HG02884 (cell line): ENCODE measurements at regions not wholly inside any gene's neighbourhood (a gene's known extent, or its start where the extent isn't known, plus 50 kb on each side); places are given as distances from the start of the nearest gene placed in this dataset.

ENCODE experiments used
- ATAC-seq: cut with Tn5 transposase; IDR thresholded peaks from one replicate; pipeline ENCODE4 v1.9.1; 2021; ENCODE audit warnings: mild to moderate bottlenecking, moderate library complexity; ENCODE audit not compliant: unreplicated experiment

- no peak for ATAC-seq
These were observed 1046.4 kb downstream of the NTRK3 start for GRCh38 chr15:87209891-87210689.

GRCh38 chr15:87207990-87208580 is 1048.5 kb downstream of the NTRK3 start:
- no peak for ATAC-seq

GRCh38 chr15:87207251-87207650 is 1049.3 kb downstream of the NTRK3 start:
- ATAC-seq = no peak

- ATAC-seq = no peak
These were observed 1054.6 kb downstream of the NTRK3 start for GRCh38 chr15:87201986-87202385.

GRCh38 chr15:87200149-87200548 is 1056.4 kb downstream of the NTRK3 start:
- ATAC-seq = no peak

GRCh38 chr15:87197981-87198380 is 1058.6 kb downstream of the NTRK3 start:
- ATAC-seq = no peak

- ATAC-seq = no peak
These were observed 1060.0 kb downstream of the NTRK3 start for GRCh38 chr15:87196498-87196897.

- no peak for ATAC-seq
These were observed 1063.1 kb downstream of the NTRK3 start for GRCh38 chr15:87193481-87193880.

GRCh38 chr15:87167706-87168105 is 1088.0 kb downstream of the AGBL1 start:
- no peak for ATAC-seq

GRCh38 chr15:87167055-87167454 is 1087.4 kb downstream of the AGBL1 start:
- ATAC-seq = no peak

GRCh38 chr15:87155771-87156170 is 1076.1 kb downstream of the AGBL1 start:
- no peak for ATAC-seq

- no peak for ATAC-seq
These were observed 1075.1 kb downstream of the AGBL1 start for GRCh38 chr15:87154761-87155160.

GRCh38 chr15:87151202-87151748 is 1071.6 kb downstream of the AGBL1 start:
- ATAC-seq = no peak

- no peak for ATAC-seq
These were observed 1066.0 kb downstream of the AGBL1 start for GRCh38 chr15:87145696-87146095.

GRCh38 chr15:87144775-87145174 is 1065.1 kb downstream of the AGBL1 start:
- ATAC-seq = no peak

GRCh38 chr15:87142096-87142495 is 1062.4 kb downstream of the AGBL1 start:
- no peak for ATAC-seq

GRCh38 chr15:87135109-87135508 is 1055.4 kb downstream of the AGBL1 start:
- ATAC-seq = no peak

- no peak for ATAC-seq
These were observed 1054.0 kb downstream of the AGBL1 start for GRCh38 chr15:87133704-87134103.

GRCh38 chr15:87131067-87131466 is 1051.4 kb downstream of the AGBL1 start:
- no peak for ATAC-seq

GRCh38 chr15:87129916-87130315 is 1050.2 kb downstream of the AGBL1 start:
- no peak for ATAC-seq

- no peak for ATAC-seq
These were observed 1044.2 kb downstream of the AGBL1 start for GRCh38 chr15:87123676-87124382.

- no peak for ATAC-seq
These were observed 1041.7 kb downstream of the AGBL1 start for GRCh38 chr15:87121336-87121735.
